ENCODE measurements at regions not wholly inside any gene's neighbourhood (a gene's known extent, or its start where the extent isn't known, plus 50 kb on each side); places are given as distances from the start of the nearest gene placed in this dataset.

- ChIA-PET CTCF (interaction anchor here (1.1 to 1.2 kb wide), 2 partner anchors 9 to 10 kb away, joined by 3 to 6 read pairs; no protein-coding TSS in a partner anchor), POLR2A (no interaction called here)
- no peak overlapping the region for H3K27ac Mint-ChIP-seq
- peaks cover 12% of the 10 kb centered on the region for H3K27me3 Mint-ChIP-seq
- H3K9me3 ChIP-seq (ENCODE audit: control insufficient read depth in 1 of 2, insufficient read depth in 1 of 2, low read length in 2 of 2) = no peaks in the 10 kb centered on the region
- H3K4me1 ChIP-seq (ENCODE audit: insufficient read depth, low read length) = no peaks in the 10 kb centered on the region
- ATAC-seq (ENCODE audit: poor library complexity) (no peak), DNase-seq (no peak)
- no peak for TF ChIP-seq CTCF (IDR thresholded peaks at IDR 0.05)
- H3K27me3 ChIP-seq (ENCODE audit: control insufficient read depth in 1 of 2, insufficient read depth in 2 of 2, low read length in 2 of 2) = peaks cover 0 to 8% of the 10 kb centered on the region in 2 experiments
- no peaks in the 10 kb centered on the region for H3K36me3 Mint-ChIP-seq (ENCODE audit: low read depth)
- no peak overlapping the region for H3K4me3 ChIP-seq (ENCODE audit: low read length)
- no peak overlapping the region for H3K4me3 Mint-ChIP-seq
- no peaks in the 10 kb centered on the region for H3K4me1 Mint-ChIP-seq (ENCODE audit: low read depth)
- H3K9me3 Mint-ChIP-seq = no peaks in the 10 kb centered on the region
- H3K36me3 ChIP-seq (ENCODE audit: insufficient read depth, low read length) = no peaks in the 10 kb centered on the region
- intact Hi-C loops (cut with DNase I, micrococcal nuclease) = no loop called here
- H3K27ac ChIP-seq (ENCODE audit: low read depth in 1 of 2, low read length in 2 of 2) = no peak overlapping the region
Observed at GRCh38 chr11:112564228-112564955, 303.7 kb upstream of the PLET1 start.

- H3K36me3 ChIP-seq (ENCODE audit: insufficient read depth, low read length) = no peaks in the 10 kb centered on the region
- no peak overlapping the region for H3K27ac ChIP-seq (ENCODE audit: low read depth in 1 of 2, low read length in 2 of 2)
- intact Hi-C loops (cut with DNase I, micrococcal nuclease) = no loop called here
- TF ChIP-seq CTCF (IDR thresholded peaks at IDR 0.05) = no peak
- POLR2A ChIA-PET = no interaction called here
- ATAC-seq (ENCODE audit: poor library complexity) (no peak), DNase-seq (no peak)
- Mint-ChIP-seq H3K27ac (no peak overlapping the region), H3K27me3 (peaks cover 12% of the 10 kb centered on the region), H3K4me1 (ENCODE audit: low read depth) (no peaks in the 10 kb centered on the region), H3K9me3 (no peaks in the 10 kb centered on the region), H3K36me3 (ENCODE audit: low read depth) (no peaks in the 10 kb centered on the region), H3K4me3 (no peak overlapping the region)
- CTCF ChIA-PET = interaction anchor here (1.1 to 1.2 kb wide), 2 partner anchors 8 to 10 kb away, joined by 3 to 6 read pairs; no protein-coding TSS in a partner anchor
- H3K4me3 ChIP-seq (ENCODE audit: low read length) = no peak overlapping the region
- H3K4me1 ChIP-seq (ENCODE audit: insufficient read depth, low read length) = no peaks in the 10 kb centered on the region
- H3K9me3 ChIP-seq (ENCODE audit: control insufficient read depth in 1 of 2, insufficient read depth in 1 of 2, low read length in 2 of 2) = no peaks in the 10 kb centered on the region
- H3K27me3 ChIP-seq (ENCODE audit: control insufficient read depth in 1 of 2, insufficient read depth in 2 of 2, low read length in 2 of 2) = peaks cover 0 to 8% of the 10 kb centered on the region in 2 experiments
Observed at GRCh38 chr11:112565551-112565950, 304.9 kb upstream of the PLET1 start.

DNA sequence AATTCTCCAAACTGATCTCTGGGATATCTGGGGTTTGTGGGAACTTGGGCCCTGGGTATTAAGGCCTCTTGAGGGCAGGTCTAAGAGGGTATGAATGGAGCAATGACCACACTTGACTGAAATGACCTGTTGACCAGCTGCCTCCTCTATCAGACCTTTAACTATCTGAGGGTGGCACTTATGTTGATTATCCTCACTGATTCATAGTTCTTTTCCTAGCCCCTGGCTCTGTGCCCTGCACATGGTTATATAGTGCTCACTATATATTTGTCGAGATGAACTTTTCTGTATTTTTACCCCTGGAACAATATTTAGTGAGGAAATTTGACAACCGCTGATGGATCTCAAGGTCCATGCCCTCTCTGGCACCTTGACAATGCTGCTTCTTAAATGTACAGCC lies 305.5 kb upstream of the PLET1 start:
- POLR2A ChIA-PET = no interaction called here
- Histone ChIP-seq H3K4me1 (ENCODE audit: insufficient read depth, low read length) (no peaks in the 10 kb centered on the region), H3K36me3 (ENCODE audit: insufficient read depth, low read length) (no peaks in the 10 kb centered on the region), H3K4me3 (ENCODE audit: low read length) (no peak overlapping the region), H3K27ac (ENCODE audit: low read depth in 1 of 2, low read length in 2 of 2) (no peak overlapping the region), H3K27me3 (ENCODE audit: control insufficient read depth in 1 of 2, insufficient read depth in 2 of 2, low read length in 2 of 2) (peaks cover 0 to 8% of the 10 kb centered on the region in 2 experiments), H3K9me3 (ENCODE audit: control insufficient read depth in 1 of 2, insufficient read depth in 1 of 2, low read length in 2 of 2) (no peaks in the 10 kb centered on the region)
- DNase-seq (no peak), ATAC-seq (ENCODE audit: poor library complexity) (no peak)
- no peaks in the 10 kb centered on the region for H3K4me1 Mint-ChIP-seq (ENCODE audit: low read depth)
- intact Hi-C loops (cut with DNase I, micrococcal nuclease) = no loop called here
- H3K27me3 Mint-ChIP-seq = peaks cover 12% of the 10 kb centered on the region
- H3K9me3 Mint-ChIP-seq = no peaks in the 10 kb centered on the region
- H3K36me3 Mint-ChIP-seq (ENCODE audit: low read depth) = no peaks in the 10 kb centered on the region
- CTCF ChIA-PET = no interaction called here
- H3K4me3 Mint-ChIP-seq = no peak overlapping the region
- TF ChIP-seq CTCF (IDR thresholded peaks at IDR 0.05) = no peak
- no peak overlapping the region for H3K27ac Mint-ChIP-seq

Measured in CD4-positive, alpha-beta T cell (primary cell).